BE2C (cell line): ENCODE measurements at regions not wholly inside any gene's neighbourhood (a gene's known extent, or its start where the extent isn't known, plus 50 kb on each side); places are given as distances from the start of the nearest gene placed in this dataset.

Experiments
- DNase-seq: peaks from one replicate; pipeline ENCODE4 v3.0.0-alpha.2; 2020
- H3K27me3 ChIP-seq: fragments of 250-450 bp; sonication (Bioruptor Pico); 2 replicates; pipeline ENCODE4 v1.5.1; 2020; ENCODE audit warnings: mild to moderate bottlenecking
- H3K36me3 ChIP-seq: fragments of 250-450 bp; sonication (Bioruptor Pico); 2 replicates; pipeline ENCODE4 v1.5.1; 2020; ENCODE audit warnings: mild to moderate bottlenecking
- H3K4me1 ChIP-seq: fragments of 250-450 bp; sonication (Bioruptor Pico); 2 replicates; pipeline ENCODE4 v1.5.1; 2020
- H3K4me3 ChIP-seq: 2 replicates; pipeline ENCODE4 v1.5.1; 2011; ENCODE audit warnings: low read depth, low read length
- H3K9me3 ChIP-seq: fragments of 250-450 bp; sonication (Bioruptor Pico); 2 replicates; pipeline ENCODE4 v1.5.1; 2020
- CTCF ChIP-seq: IDR thresholded peaks from 2 replicates; pipeline ENCODE4 v1.5.1; 2012; ENCODE audit warnings: mild to moderate bottlenecking, low read depth, low read length

GRCh38 chr2:17302281-17302680 lies 216.0 kb downstream of the RAD51AP2 start:
- no peak for DNase-seq
- TF ChIP-seq CTCF, result no peak

GRCh38 chr2:17301437-17301836 lies 216.8 kb downstream of the RAD51AP2 start:
- no peak for TF ChIP-seq CTCF
- no peak for DNase-seq
- no peak overlapping the region for H3K4me3 ChIP-seq
- no peaks in the 10 kb centered on the region for H3K36me3 ChIP-seq
- H3K27me3 ChIP-seq, result no peaks in the 10 kb centered on the region
- H3K4me1 ChIP-seq, result no peaks in the 10 kb centered on the region
- no peaks in the 10 kb centered on the region for H3K9me3 ChIP-seq

More at GRCh38 chr2:17302281-17302680, 216.0 kb downstream of the RAD51AP2 start:
- Histone ChIP-seq H3K9me3 (no peaks in the 10 kb centered on the region), H3K36me3 (no peaks in the 10 kb centered on the region), H3K27me3 (no peaks in the 10 kb centered on the region), H3K4me1 (no peaks in the 10 kb centered on the region), H3K4me3 (no peak overlapping the region)

DNA sequence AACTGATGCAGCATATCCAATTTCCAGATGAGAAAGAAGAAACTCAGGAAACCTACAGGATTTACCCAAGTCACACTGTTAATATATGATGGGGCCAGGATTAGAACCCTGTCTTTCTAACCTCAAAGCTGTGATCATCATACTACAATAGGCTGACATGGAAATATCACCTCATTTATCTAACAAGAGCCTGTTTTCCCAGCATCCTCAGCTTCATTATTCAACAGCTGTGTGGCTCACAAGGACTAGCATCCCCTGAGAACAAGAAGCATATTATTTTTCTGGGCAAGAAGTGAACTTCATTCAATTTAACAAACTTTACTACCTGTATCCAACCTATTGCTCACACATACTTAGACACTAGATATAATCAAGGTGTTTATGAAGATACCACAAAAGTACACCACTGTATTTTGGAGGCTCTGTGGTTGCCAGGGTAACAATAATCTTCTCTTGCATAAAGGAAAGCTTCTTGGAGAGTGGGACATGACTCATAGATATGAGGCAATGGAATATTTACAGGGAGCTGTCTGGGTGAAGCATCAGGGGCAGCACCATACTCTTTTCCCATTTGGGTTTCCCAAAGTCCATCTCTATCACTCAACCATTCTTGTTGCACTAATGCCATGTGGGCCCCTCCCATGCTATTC lies 218.2 kb downstream of the RAD51AP2 start:
- TF ChIP-seq CTCF, result no peak
- Histone ChIP-seq H3K27me3 (no peaks in the 10 kb centered on the region), H3K36me3 (no peaks in the 10 kb centered on the region), H3K4me1 (no peaks in the 10 kb centered on the region), H3K9me3 (no peaks in the 10 kb centered on the region), H3K4me3 (no peak overlapping the region)
- no peak for DNase-seq

DNA sequence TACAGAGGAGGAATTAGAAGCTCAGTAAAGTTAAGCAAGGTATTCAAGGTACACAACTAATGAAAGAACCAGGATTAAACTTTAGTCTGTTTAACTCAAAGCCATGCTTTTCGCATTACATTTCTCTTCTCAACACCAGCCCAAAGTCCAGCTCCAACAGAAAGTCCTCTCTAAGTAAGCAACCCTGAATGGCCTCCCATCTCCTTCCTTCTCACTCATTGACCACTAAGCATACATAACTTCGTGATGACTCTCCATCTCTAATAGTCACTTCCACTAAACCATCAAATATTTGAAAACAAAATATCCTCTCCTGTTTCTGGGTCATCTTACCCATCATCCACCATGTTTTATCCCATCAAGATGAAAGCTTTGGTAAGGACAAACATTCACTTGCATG lies 219.8 kb downstream of the RAD51AP2 start:
- H3K4me3 ChIP-seq, result no peak overlapping the region
- no peaks in the 10 kb centered on the region for H3K36me3 ChIP-seq
- H3K4me1 ChIP-seq, result no peaks in the 10 kb centered on the region
- no peaks in the 10 kb centered on the region for H3K9me3 ChIP-seq
- no peaks in the 10 kb centered on the region for H3K27me3 ChIP-seq
- TF ChIP-seq CTCF, result no peak
- no peak for DNase-seq

GRCh38 chr2:17296686-17297085 lies 221.6 kb downstream of the RAD51AP2 start:
- no peak for TF ChIP-seq CTCF
- H3K36me3 ChIP-seq, result no peaks in the 10 kb centered on the region
- H3K27me3 ChIP-seq, result no peaks in the 10 kb centered on the region
- no peaks in the 10 kb centered on the region for H3K4me1 ChIP-seq
- H3K9me3 ChIP-seq, result no peaks in the 10 kb centered on the region
- no peak overlapping the region for H3K4me3 ChIP-seq
- DNase-seq, result no peak

DNA sequence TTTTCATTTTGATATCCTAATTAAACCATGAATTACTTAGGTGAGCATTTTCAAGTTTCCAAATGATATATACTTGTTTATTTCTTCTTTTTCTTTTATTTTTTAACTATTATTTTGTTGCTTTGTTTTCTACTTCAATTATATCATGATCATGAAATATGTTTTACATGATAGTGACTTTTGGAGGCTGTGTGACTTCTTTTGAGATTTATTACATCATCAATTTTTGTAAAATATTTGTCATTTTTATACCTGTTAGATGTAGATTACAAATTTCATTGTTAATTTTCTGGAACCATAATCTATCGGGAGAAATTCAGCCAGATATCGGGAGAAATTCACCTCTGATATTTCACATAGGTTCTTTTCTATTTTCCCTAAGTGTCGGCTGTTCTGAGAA lies 228.6 kb downstream of the RAD51AP2 start:
- no peaks in the 10 kb centered on the region for H3K4me1 ChIP-seq
- DNase-seq, result no peak
- TF ChIP-seq CTCF, result no peak
- H3K9me3 ChIP-seq, result no peaks in the 10 kb centered on the region
- H3K4me3 ChIP-seq, result no peak overlapping the region
- H3K36me3 ChIP-seq, result no peaks in the 10 kb centered on the region
- H3K27me3 ChIP-seq, result no peaks in the 10 kb centered on the region
